Transverse colon (tissue), 4 donors: ENCODE measurements at regions not wholly inside any gene's neighbourhood (a gene's known extent, or its start where the extent isn't known, plus 50 kb on each side); places are given as distances from the start of the nearest gene placed in this dataset.

ENCODE experiments used
- POLR2A ChIP-seq: fragments of 450-650 bp; IDR thresholded peaks from one replicate; pipeline ENCODE4 v1.6.1; 2016; ENCODE audit warnings: antibody characterized with exemption, mild to moderate bottlenecking, moderate library complexity
- POLR2AphosphoS5 ChIP-seq, 3 donors: sonication (generic); formaldehyde crosslinking; IDR thresholded peaks; one replicate each; pipeline ENCODE4 v1.6.1; 2016; ENCODE audit warnings: antibody characterized with exemption in 3 of 3
- TF ChIP-seq, protein P1 (sequence below), 5 experiments: fragments of 200-600 bp in 3 of 5; fragments of 450-650 bp in 2 of 5; sonication (generic) in 3 of 5; IDR thresholded peaks; 1 replicate in 2 of 5; 2 replicates in 3 of 5; pipeline ENCODE4 v1.5.1; 2016 to 2017; ENCODE audit warnings: antibody characterized with exemption in 5 of 5, inconsistent platforms in 3 of 5, mild to moderate bottlenecking in 2 of 5, moderate library complexity in 1 of 5

DNA sequence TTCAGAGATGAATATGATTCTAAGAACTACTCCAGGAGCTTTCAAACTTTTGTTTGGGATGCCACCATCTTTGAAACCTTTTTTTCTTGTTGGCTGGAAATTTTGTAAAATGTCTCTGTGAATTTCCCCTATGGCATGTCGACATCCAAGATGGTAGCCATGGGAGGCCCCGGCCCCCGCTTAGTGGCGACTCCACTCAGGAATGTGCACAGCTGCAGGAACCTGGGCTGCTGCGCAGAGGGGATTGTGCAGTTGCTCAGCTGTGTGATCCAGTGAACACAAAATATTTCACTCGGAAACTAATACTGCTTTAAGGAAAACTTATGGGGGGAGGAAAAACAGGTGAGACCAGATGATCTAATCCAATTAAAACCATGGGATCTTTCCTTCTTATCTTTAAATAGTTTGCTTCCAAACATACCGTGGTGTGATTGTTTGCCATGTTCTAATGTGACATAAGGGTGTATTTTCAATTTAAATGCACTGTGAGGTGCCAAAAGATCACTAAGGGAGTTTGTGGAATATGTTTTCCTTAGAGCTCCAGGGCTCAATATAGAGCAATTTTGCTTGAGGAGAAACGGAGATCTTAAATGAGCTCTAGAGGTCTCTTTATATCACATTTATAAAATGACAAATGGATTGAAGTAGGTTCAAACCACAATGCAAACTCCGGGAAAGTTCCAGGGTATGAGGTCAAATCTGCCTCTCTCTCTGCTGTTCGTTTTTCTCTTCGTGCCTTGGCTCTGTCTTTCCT lies 497.7 kb downstream of the FGF9 start:
- TF ChIP-seq, protein P1, sequence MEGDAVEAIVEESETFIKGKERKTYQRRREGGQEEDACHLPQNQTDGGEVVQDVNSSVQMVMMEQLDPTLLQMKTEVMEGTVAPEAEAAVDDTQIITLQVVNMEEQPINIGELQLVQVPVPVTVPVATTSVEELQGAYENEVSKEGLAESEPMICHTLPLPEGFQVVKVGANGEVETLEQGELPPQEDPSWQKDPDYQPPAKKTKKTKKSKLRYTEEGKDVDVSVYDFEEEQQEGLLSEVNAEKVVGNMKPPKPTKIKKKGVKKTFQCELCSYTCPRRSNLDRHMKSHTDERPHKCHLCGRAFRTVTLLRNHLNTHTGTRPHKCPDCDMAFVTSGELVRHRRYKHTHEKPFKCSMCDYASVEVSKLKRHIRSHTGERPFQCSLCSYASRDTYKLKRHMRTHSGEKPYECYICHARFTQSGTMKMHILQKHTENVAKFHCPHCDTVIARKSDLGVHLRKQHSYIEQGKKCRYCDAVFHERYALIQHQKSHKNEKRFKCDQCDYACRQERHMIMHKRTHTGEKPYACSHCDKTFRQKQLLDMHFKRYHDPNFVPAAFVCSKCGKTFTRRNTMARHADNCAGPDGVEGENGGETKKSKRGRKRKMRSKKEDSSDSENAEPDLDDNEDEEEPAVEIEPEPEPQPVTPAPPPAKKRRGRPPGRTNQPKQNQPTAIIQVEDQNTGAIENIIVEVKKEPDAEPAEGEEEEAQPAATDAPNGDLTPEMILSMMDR (IDR thresholded peaks at IDR 0.05), result no peak
- TF ChIP-seq POLR2A (no peak), POLR2AphosphoS5 (IDR thresholded peaks at IDR 0.05) (no peak)
